Cerebellar nuclear complex (tissue), 1 donor: ENCODE measurements at regions not wholly inside any gene's neighbourhood (a gene's known extent, or its start where the extent isn't known, plus 50 kb on each side); places are given as distances from the start of the nearest gene placed in this dataset.

Experiments
- DNase-seq, 2 experiments: peaks; one replicate each; lab custom pipeline; 2025; lab: John Stamatoyannopoulos, UW

- no peak for DNase-seq
Observed at GRCh38 chr21:21605521-21605920, 607.3 kb downstream of the NCAM2 start.

DNA sequence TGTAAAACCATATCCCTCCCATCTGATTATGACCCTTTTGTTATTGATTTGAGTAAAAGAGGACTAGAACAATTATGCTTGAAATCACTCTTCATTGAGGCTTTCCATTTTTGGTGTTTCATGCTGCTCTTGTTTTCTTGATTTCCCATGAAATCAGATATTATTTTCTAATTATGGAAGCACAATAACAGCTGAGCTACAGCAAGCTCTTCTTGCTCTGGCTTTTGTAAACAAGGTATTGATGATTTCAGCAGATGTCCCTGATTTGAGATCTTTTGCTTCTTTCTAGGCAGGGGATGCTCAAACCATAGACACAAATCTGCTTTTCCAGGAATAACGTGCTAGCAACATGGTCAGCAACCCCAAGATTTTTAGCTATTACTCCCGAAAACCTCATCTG lies 607.8 kb downstream of the NCAM2 start:
- DNase-seq, result no peak

- no peak for DNase-seq
Observed at GRCh38 chr21:21612466-21612865, 614.3 kb downstream of the NCAM2 start.

DNA sequence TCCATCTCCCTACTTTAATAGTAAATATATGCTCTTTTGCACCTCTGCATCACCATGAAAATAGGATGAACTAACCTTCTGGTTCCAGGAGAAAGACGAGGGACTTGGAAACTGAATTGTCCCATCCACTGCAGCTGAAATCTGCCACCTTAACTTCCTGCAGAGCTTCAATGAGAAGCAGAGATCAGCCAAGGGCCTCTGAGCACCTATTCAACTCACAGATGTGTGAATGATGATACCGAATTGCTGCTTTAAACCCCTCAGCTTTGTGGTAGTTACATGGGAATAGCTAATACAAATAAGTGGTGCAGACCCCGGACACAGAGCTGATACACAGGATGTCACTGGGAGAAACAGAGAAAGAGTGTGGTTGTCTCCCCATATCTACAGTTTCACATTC lies 616.8 kb downstream of the NCAM2 start:
- no peak for DNase-seq

DNA sequence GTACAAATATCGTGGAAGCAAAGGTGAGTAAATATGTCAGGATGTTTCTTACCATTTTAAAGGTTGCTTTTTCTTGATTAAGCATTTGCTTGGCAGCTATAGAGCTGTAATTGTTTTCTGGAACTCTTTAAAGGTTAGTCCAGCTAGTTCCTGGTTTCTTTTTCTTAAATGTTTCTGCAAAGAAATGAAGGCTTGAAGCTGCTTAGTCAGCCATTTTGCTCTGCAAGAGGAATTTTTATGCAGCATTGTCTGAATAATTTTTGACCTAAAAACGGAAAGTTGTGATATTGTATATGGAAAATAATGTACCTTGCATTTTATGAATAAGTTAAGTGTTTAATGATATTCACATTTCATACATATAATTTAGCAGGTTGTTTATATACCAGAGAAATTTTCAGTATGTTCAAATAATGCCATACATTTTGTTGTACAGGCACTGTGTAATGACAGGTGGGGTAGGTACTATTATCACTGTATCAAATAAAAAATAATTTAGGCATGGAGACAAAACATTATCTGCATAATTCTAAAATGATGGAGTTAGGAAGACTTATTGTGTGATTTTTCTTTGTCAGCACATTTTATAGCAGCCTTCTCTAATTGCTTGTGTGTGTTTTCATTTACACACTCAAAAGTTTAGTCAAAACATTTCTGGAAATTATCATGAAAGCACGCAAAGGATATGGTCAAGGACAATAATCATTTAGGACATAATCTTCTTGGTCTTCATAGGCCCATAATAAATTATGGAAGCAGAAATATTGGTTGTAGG lies 624.4 kb downstream of the NCAM2 start:
- DNase-seq, result no peak

DNA sequence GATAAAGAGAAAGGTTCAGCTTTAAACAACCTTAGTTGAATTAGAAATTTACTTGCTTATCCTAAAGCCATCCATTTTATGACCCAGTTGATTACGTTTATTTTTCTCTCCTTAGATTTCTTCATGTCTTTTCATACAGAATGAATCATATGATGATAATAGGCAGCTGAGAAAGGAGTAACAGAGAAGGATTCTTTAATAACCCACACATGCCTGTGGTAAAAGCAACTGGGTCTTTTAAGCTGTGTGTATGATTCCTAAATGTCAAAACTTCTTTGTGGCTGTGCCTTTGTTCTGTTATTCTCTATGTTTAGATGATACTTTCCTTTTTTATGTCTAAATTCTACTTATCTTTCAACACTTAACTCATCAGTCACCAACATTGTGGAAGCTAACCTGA lies 626.5 kb downstream of the NCAM2 start:
- DNase-seq, result no peak

DNA sequence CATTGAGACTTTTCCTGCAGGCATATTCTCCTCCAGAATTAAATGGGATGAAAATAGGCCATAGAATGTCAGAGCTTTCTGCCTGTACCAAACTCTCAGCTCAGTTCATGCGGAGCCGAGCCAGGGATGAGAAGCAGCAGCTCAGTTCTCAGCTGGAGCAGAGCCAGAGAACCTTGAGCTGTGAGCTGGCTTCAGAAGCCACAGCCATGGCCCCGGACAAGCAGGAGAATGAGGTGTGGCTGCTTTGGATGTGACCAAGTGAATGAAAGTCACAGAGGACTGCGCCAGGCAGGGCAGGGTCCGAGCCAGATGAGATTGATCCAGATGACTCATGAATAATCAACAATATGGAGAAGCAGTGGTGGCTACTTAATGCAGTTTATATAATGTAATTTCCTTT lies 633.8 kb downstream of the NCAM2 start:
- no peak for DNase-seq

DNA sequence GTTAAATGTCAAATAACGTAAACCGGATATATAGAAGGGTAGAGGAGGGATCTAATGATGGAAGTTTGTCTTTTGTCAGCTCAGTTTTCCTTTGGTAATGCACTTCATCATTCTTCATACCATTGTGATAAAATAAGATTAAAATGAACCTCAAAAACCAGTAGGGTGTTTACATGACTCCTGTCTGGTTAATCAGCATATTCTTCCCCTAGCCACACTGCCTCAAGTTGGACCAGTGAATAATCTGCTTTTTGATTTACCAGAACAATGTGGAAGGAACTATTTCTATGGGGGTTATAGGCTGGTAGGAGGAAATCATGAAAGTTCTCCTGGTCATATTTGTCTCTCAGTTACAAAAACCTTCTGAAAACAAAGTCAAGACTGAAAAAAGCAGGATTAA lies 634.7 kb downstream of the NCAM2 start:
- DNase-seq, result no peak

- DNase-seq, result no peak
Observed at GRCh38 chr21:21661741-21662140, 663.5 kb downstream of the NCAM2 start.

GRCh38 chr21:21662776-21663175 lies 664.6 kb downstream of the NCAM2 start:
- DNase-seq, result no peak

DNA sequence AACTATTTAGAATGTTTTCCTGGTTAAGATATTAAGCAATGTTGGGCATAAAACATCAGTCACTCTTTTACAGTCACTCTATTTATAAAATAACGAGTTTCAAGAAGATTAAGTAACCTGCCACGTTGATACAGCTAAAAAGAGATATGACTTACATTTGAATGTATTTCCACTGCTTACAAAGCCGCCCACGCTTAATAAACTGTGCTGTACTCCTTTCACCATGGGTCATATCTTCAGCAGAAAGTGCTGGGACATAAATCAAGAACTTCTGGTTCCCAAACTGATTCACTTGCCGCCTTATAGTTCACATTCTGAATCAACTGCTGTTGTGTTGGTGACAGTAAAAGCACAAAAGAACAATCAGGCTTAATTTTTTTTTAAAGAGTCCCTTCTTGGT lies 666.7 kb downstream of the NCAM2 start:
- DNase-seq, result no peak

DNA sequence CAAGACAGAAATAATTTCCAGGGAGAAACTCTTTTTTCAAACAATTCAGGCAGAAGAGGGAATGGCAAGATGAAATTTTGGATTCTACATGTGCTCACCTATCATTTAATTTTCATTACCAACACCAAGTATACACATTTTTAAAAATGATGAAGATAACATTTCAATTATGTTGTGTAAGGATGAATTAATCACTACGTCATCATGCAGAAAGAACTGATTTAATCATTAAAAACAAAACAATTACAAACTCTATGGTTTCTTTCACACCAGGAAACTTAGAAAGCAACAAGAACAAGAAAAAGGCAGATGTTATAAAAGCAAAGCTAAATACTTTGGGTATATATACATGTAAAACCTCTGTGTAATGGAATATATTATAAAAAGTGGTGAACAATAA lies 668.5 kb downstream of the NCAM2 start:
- no peak for DNase-seq

DNA sequence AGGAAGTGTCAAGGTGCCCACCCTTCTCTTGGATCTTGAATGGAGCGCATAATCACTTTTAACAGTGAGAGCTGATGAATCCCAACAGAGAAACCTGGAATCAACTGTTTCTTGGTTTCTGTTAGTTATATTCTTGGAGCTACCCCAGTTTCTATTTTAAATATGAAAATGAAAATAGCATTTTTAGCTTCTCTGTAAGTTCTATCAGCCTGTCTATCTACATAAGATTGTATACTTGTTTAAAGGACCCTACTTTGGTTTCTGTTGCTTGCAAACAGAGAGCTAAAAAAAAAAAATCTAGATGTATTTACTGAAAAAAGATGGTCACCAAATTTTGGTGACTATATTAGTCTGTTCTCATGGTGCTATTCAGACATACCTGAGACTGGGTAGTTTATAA lies 670.0 kb downstream of the NCAM2 start:
- no peak for DNase-seq

DNA sequence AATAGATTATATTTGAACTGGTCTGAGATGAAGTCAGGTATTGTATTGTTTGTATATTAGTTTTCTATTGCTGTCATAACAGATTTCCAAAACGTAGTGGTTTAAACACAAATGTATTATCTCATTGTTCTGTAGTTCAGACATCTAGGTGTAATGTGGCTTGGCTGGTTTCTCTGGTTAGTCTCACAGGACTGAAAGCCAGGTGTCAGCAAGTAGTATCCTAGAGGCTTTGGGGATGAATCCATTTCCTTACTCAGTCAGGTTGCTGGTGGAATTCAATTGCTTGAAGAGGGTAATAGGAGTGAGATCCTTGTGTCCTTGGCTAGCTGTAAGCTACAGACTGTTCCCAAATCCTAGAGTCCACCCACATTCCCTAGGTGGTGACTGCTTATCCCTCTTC lies 675.8 kb downstream of the NCAM2 start:
- no peak for DNase-seq

- no peak for DNase-seq
Observed at GRCh38 chr21:21675601-21676000, 677.4 kb downstream of the NCAM2 start.

GRCh38 chr21:21682172-21682571 lies 684.0 kb downstream of the NCAM2 start:
- DNase-seq, result no peak

DNA sequence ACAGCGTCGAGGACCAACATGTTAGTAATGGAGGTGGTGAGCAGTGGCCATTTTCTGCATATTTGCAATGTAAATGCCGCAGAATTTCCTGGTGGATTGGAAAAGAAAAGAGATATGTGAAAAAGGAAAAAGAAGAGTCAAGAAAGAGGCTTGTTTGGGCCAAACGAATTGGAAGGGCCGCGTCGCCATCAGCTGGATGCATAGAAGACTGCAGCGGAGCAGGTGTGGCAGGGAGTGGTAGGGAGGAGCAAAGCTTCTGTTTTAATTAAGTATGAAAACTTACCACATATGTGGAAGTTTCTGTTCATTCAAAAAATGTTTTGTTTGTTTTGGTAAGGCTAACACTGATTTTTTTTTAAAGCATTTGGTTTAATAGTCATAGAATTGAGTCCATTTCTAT lies 690.7 kb downstream of the NCAM2 start:
- no peak for DNase-seq

DNA sequence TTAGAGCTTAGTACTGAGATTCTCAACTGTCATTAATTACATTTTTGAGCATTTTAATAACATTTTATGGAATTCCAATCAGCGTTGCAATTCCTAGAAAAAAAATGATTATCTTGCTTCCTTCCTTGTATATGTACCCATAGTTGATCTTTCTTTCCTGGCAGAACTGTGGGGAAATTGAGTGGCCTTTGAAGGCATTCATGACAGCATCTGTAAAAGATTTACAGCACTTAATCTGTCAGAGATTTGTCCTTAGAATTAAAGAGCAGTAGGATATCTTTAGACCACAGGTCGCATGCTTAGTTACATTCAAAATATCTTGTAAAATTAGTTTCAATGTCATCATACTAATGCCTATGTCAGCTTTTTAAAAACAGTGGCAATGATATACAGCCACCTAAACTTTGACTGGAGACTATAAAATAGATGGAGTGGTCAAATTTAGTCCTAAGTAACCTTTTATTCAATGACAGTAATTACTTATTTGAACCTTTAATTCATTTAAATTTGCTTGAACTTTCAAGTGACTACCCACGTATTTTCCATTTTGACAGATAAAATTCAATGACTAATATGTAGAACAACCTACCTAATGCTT lies 692.0 kb downstream of the NCAM2 start:
- DNase-seq, result no peak

DNA sequence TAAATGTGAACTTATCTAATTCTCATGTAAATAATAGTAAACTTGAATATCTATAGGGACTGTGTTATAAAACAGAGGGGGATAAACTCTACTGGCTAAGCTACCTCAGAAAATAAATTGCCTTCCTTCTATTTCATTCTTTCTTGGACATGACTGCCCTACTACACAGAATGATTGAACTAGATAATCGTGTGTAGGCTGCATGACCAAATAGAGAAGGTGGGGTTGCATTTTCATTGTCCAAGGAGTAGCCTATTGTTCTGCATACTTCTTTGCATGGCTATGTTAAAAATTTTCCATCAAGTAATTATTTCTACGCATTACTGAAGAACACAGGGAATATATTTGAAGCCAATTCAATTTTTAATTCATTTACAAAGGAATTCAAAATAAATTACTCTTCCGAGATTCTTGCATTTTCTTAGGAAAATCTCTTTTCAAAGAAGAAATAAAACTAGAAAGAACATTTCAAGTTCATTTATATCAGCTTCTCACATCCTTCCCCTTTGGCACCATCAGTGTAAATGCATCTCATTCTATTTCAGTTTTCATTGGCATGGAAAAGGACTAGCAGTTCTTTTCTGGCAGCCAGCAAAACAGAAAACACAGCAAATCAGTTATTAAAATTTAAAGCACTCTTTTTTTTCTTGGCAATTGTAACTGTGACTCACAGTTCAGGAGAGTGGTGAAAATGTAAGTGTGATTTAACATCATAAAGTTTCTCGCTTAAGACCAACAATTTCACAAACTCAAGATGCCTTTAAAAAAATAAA lies 714.7 kb downstream of the NCAM2 start:
- no peak for DNase-seq

DNA sequence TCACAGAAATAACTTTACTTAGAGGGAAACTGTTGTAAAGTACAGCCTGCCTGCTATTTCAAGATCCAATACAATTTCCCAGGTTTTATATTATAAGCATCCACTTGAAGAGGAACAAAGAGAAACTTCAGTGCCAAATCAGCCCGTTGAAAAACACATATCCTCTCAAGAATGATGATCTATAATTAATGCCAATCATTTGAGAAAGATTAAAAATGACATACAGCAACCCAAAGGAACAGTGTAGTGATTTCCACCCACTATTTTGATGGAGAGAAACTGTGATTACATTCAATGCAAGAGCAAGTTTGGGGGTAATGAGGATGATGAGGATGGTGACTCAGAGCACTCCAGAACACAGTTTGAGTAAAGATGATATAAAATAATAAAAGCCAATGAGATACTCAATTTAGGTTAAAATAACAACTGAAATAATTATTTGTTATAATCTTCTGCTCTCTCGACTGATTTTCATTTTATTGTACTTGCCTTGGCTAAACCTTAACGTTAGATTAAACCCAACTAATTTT lies 715.5 kb downstream of the NCAM2 start:
- no peak for DNase-seq

DNA sequence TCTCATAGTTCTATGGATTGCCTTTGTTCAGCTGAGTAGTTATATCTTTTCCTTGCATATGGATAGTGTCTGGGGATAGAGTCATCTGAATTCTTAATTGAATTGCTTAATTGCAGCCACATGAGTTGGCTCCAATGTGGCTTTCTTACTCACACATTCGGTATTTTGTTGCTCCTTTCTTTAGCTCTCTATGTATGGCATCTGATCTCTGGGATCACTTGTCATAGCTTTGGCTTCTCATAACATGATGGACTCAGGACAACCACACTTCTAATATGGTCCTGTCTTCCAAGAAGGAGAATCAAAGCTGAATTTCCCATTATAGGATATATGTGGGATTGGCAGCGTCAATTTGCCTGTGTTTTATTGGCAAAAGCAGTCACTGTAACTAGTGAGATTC lies 716.2 kb downstream of the NCAM2 start:
- no peak for DNase-seq

DNA sequence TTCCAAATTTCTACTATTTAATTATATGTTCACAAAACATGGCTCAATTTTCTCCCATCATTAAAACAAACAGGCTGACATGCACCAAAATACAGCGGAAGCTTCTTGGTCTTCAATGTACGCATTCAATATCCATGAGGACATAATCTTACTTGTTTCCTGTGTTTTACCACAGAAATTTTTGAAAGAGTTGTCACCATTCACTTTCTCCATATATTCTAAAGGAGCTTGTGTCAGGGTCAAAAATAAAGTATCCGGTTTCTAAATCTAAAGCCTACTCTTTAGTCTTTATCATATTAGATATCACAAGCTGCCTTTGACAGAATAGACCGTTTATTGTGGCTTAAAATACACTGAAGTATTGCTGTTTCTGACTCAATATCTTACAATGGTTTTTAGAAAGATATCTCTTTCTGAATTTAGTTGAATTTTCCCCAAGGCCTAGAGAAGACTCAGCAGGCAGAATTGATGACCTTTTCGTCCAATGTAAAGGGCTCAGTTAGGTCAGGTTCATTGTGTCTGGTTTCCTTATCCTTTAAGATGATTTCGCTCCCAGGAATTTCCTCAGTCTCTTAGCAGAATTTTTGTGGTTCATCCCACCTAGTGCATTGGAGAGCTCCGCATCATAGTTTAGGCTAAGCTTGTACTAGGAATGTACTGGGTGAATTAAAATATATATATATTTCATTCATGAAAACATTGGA lies 717.2 kb downstream of the NCAM2 start:
- DNase-seq, result no peak
